ENCODE measurements at regions not wholly inside any gene's neighbourhood (a gene's known extent, or its start where the extent isn't known, plus 50 kb on each side); places are given as distances from the start of the nearest gene placed in this dataset.

- TF ChIP-seq CTCF (IDR thresholded peaks at IDR 0.05) (no peak), POLR2A (IDR thresholded peaks at IDR 0.05) (no peak)
Measured at GRCh38 chr13:109872864-109873263, 86.5 kb upstream of the IRS2 start.
